ENCODE measurements at regions not wholly inside any gene's neighbourhood (a gene's known extent, or its start where the extent isn't known, plus 50 kb on each side); places are given as distances from the start of the nearest gene placed in this dataset.

GRCh38 chr5:174455301-174455700 is 269.1 kb upstream of the MSX2 start:
- no peak for TF ChIP-seq CTCF (conservative IDR thresholded peaks at IDR 0.05)
- no peak for DNase-seq (ENCODE audit: extremely low spot score, unreplicated experiment)
- Mint-ChIP-seq H3K9me3 (no peaks in the 10 kb centered on the region), H3K27ac (no peak overlapping the region), H3K4me1 (ENCODE audit: unreplicated experiment) (peaks cover 27% of the 10 kb centered on the region), H3K27me3 (peaks cover 3% of the 10 kb centered on the region), H3K4me3 (no peak overlapping the region), H3K36me3 (no peaks in the 10 kb centered on the region)

- Mint-ChIP-seq H3K9me3 (no peaks in the 10 kb centered on the region), H3K4me3 (no peak overlapping the region), H3K36me3 (no peaks in the 10 kb centered on the region), H3K4me1 (ENCODE audit: unreplicated experiment) (peaks cover 44% of the 10 kb centered on the region), H3K27ac (no peak overlapping the region), H3K27me3 (peaks cover 3% of the 10 kb centered on the region)
- TF ChIP-seq CTCF (conservative IDR thresholded peaks at IDR 0.05), result no peak
- no peak for DNase-seq (ENCODE audit: extremely low spot score, unreplicated experiment)
These were observed 267.2 kb upstream of the MSX2 start for GRCh38 chr5:174457141-174457678.

GRCh38 chr5:174459071-174459702 is 265.2 kb upstream of the MSX2 start:
- no peak for TF ChIP-seq CTCF (conservative IDR thresholded peaks at IDR 0.05)
- no peaks in the 10 kb centered on the region for H3K36me3 Mint-ChIP-seq
- H3K27ac Mint-ChIP-seq, result peak overlapping the region; percentile 70
- peaks cover 3% of the 10 kb centered on the region for H3K27me3 Mint-ChIP-seq
- H3K4me1 Mint-ChIP-seq (ENCODE audit: unreplicated experiment), result peaks cover 43% of the 10 kb centered on the region
- DNase-seq (ENCODE audit: extremely low spot score, unreplicated experiment), result no peak
- no peak overlapping the region for H3K4me3 Mint-ChIP-seq
- no peaks in the 10 kb centered on the region for H3K9me3 Mint-ChIP-seq

- peaks cover 43% of the 10 kb centered on the region for H3K4me1 Mint-ChIP-seq (ENCODE audit: unreplicated experiment)
- no peaks in the 10 kb centered on the region for H3K36me3 Mint-ChIP-seq
These were observed 264.4 kb upstream of the MSX2 start for GRCh38 chr5:174459832-174460448.

GRCh38 chr5:174462129-174462528 is 262.3 kb upstream of the MSX2 start:
- peaks cover 39% of the 10 kb centered on the region for H3K4me1 Mint-ChIP-seq (ENCODE audit: unreplicated experiment)
- peak overlapping the region; percentile 37 for H3K27ac Mint-ChIP-seq
- no peak overlapping the region for H3K4me3 Mint-ChIP-seq
- H3K27me3 Mint-ChIP-seq, result peaks cover 3% of the 10 kb centered on the region
- no peaks in the 10 kb centered on the region for H3K36me3 Mint-ChIP-seq
- H3K9me3 Mint-ChIP-seq, result peaks cover 3% of the 10 kb centered on the region
- no peak for DNase-seq (ENCODE audit: extremely low spot score, unreplicated experiment)
- TF ChIP-seq CTCF (conservative IDR thresholded peaks at IDR 0.05), result no peak

More at GRCh38 chr5:174459832-174460448, 264.4 kb upstream of the MSX2 start:
- Mint-ChIP-seq H3K27me3 (peaks cover 3% of the 10 kb centered on the region), H3K27ac (no peak overlapping the region), H3K4me3 (no peak overlapping the region), H3K9me3 (no peaks in the 10 kb centered on the region)
- TF ChIP-seq CTCF (conservative IDR thresholded peaks at IDR 0.05), result no peak
- DNase-seq (ENCODE audit: extremely low spot score, unreplicated experiment), result no peak
